ENCODE measurements at regions not wholly inside any gene's neighbourhood (a gene's known extent, or its start where the extent isn't known, plus 50 kb on each side); places are given as distances from the start of the nearest gene placed in this dataset.

GRCh38 chr10:53441843-53442242 lies 669.3 kb upstream of the MBL2 start:
- Histone ChIP-seq H3K9me3 (ENCODE audit: control insufficient read depth in 1 of 2, insufficient read depth in 1 of 2, low read depth in 1 of 2, low read length in 2 of 2) (peaks cover 6 to 21% of the 10 kb centered on the region in 2 experiments; a peak in 2 of 4 replicates), H2AFZ (ENCODE audit: low read depth, low read length, poor library complexity, severe bottlenecking) (no peak overlapping the region), H4K20me1 (ENCODE audit: insufficient read depth) (no peaks in the 10 kb centered on the region), H3K4me2 (ENCODE audit: low read length) (no peak overlapping the region), H3K9ac (ENCODE audit: low read length) (no peak overlapping the region), H3K9me2 (ENCODE audit: insufficient read depth) (no peaks in the 10 kb centered on the region), H3K27me3 (ENCODE audit: insufficient read depth, low read length) (no peaks in the 10 kb centered on the region), H3K27ac (ENCODE audit: low read depth, low read length) (no peak overlapping the region), H3K36me3 (ENCODE audit: control insufficient read depth in 1 of 2, insufficient read depth in 2 of 2, low read length in 2 of 2) (no peaks in the 10 kb centered on the region), H3K4me1 (ENCODE audit: control insufficient read depth in 1 of 2, insufficient read depth in 2 of 2, low read length in 2 of 2) (no peaks in the 10 kb centered on the region), H3K4me3 (replicated peaks in 1 of 2; ENCODE audit: low read depth in 1 of 2, low read length in 2 of 2) (no peak overlapping the region), H3K79me2 (ENCODE audit: insufficient read depth, low read length) (no peaks in the 10 kb centered on the region)
- intact Hi-C loops (cut with micrococcal nuclease), result no loop called here
- DNase-seq (ENCODE audit: low read depth, low spot score) (no peak), ATAC-seq (no peak)
- no TSS peak for BruUV-seq (replicated peaks)
- CTCF ChIA-PET, result no interaction called here
- POLR2A ChIA-PET, result no interaction called here
- RAD21 ChIA-PET (ENCODE audit: low non-redundant PET in 1 of 2, low total read pairs in 2 of 2, uncharacterized antibody in 2 of 2, unreplicated experiment in 2 of 2), result no interaction called here
- TF ChIP-seq POLR2AphosphoS5 (IDR thresholded peaks at IDR 0.05; ENCODE audit: low read depth, low read length), result no peak

GRCh38 chr10:53440601-53441000 lies 668.0 kb upstream of the MBL2 start:
- no peak for ATAC-seq
- no TSS peak for BruUV-seq (replicated peaks)
- H3K4me2 ChIP-seq (ENCODE audit: low read length), result no peak overlapping the region
- CTCF ChIA-PET, result no interaction called here
- TF ChIP-seq CBX3 (IDR thresholded peaks at IDR 0.05; ENCODE audit: low read depth), result no peak
- no peak for TF ChIP-seq YY1 (IDR thresholded peaks at IDR 0.05; ENCODE audit: extremely low read depth, insufficient replicate concordance, low read depth, low read length)
- TF ChIP-seq CEBPB (IDR thresholded peaks at IDR 0.05; ENCODE audit: low read depth), result no peak
- TF ChIP-seq ZFX (IDR thresholded peaks at IDR 0.05), result no peak
- TF ChIP-seq RAD21 (IDR thresholded peaks at IDR 0.05; ENCODE audit: low read depth), result no peak
- no peak for TF ChIP-seq SRF (IDR thresholded peaks at IDR 0.05; ENCODE audit: low read depth)
- no peak for TF ChIP-seq ZNF274 (IDR thresholded peaks at IDR 0.05; ENCODE audit: low read depth, low read length)
- no peak for TF ChIP-seq JUND (IDR thresholded peaks at IDR 0.05)
- TF ChIP-seq EGR1 (IDR thresholded peaks at IDR 0.05; ENCODE audit: low read depth), result no peak
- TF ChIP-seq EZH2phosphoT487 (IDR thresholded peaks at IDR 0.05; ENCODE audit: borderline replicate concordance), result no peak
- TF ChIP-seq POLR2AphosphoS5 (IDR thresholded peaks at IDR 0.05; ENCODE audit: low read depth, low read length), result no peak
- no peak for TF ChIP-seq REST (IDR thresholded peaks at IDR 0.05; ENCODE audit: low read depth)
- TF ChIP-seq TCF7L2 (IDR thresholded peaks at IDR 0.05; ENCODE audit: borderline replicate concordance, extremely low read depth, insufficient read depth, insufficient read length), result no peak
- no peak for TF ChIP-seq SP1 (IDR thresholded peaks at IDR 0.05; ENCODE audit: low read depth)
- TF ChIP-seq POLR2A (IDR thresholded peaks at IDR 0.05; ENCODE audit: borderline replicate concordance, extremely low read depth, insufficient read depth, insufficient read length), result no peak
- no peak for TF ChIP-seq SIN3A (IDR thresholded peaks at IDR 0.05; ENCODE audit: low read depth)
- H3K79me2 ChIP-seq (ENCODE audit: insufficient read depth, low read length), result no peaks in the 10 kb centered on the region
- POLR2A ChIA-PET, result no interaction called here
- H3K9me2 ChIP-seq (ENCODE audit: insufficient read depth), result no peaks in the 10 kb centered on the region
- H3K27ac ChIP-seq (ENCODE audit: low read depth, low read length), result no peak overlapping the region
- no peaks in the 10 kb centered on the region for H3K27me3 ChIP-seq (ENCODE audit: insufficient read depth, low read length)
- peaks cover 12 to 21% of the 10 kb centered on the region in 2 experiments; a peak in 2 of 4 replicates for H3K9me3 ChIP-seq (ENCODE audit: control insufficient read depth in 1 of 2, insufficient read depth in 1 of 2, low read depth in 1 of 2, low read length in 2 of 2)
- no peak overlapping the region for H3K9ac ChIP-seq (ENCODE audit: low read length)
- intact Hi-C loops (cut with micrococcal nuclease), result no loop called here
- no peak overlapping the region for H3K4me3 ChIP-seq (replicated peaks in 1 of 2; ENCODE audit: low read depth in 1 of 2, low read length in 2 of 2)
- no peak overlapping the region for H2AFZ ChIP-seq (ENCODE audit: low read depth, low read length, poor library complexity, severe bottlenecking)
- no peaks in the 10 kb centered on the region for H3K36me3 ChIP-seq (ENCODE audit: control insufficient read depth in 1 of 2, insufficient read depth in 2 of 2, low read length in 2 of 2)
- DNase-seq (ENCODE audit: low read depth, low spot score), result no peak
- no peaks in the 10 kb centered on the region for H3K4me1 ChIP-seq (ENCODE audit: control insufficient read depth in 1 of 2, insufficient read depth in 2 of 2, low read length in 2 of 2)
- RAD21 ChIA-PET (ENCODE audit: low non-redundant PET in 1 of 2, low total read pairs in 2 of 2, uncharacterized antibody in 2 of 2, unreplicated experiment in 2 of 2), result no interaction called here
- H4K20me1 ChIP-seq (ENCODE audit: insufficient read depth), result no peaks in the 10 kb centered on the region
